ENCODE measurements at regions not wholly inside any gene's neighbourhood (a gene's known extent, or its start where the extent isn't known, plus 50 kb on each side); places are given as distances from the start of the nearest gene placed in this dataset.
A peak's percentile ranks its signal among the peaks of the same experiment; 100 is the strongest.

DNA sequence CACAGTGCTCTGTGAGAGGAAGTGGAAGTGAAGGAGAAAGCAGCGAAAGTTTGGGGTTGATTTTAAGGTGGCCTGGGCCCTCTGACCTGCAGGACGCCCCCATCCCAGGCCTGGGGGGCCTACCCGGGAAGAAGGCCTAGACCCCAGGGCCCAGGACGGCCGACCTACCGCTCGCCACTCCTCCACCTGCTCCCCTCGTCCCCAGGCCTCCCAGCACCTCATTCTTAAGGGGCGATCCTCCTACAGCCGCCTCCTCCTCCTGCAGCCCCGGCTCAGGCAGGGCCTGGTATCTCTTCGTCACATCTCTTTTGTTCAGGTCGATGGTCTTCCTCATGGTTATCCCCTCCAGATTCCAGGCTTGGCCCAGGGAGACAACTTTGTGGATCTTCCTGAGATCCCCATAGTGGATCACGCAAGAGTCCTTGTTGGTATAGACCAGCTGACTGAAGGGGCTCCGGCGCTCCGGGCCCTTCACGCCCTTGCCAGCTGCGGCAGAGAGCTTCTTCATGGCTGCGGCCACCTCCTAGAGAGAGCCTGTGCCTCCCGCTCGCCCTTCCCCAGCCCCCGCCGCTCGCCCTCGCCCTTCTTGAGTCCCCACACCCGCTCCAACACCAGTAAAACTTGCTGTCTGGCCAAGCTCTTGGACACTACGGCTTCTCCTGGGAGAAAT, 117.5 kb downstream of the OR13A1 start:
- DNase-seq (ENCODE audit: low spot score): no peak

DNA sequence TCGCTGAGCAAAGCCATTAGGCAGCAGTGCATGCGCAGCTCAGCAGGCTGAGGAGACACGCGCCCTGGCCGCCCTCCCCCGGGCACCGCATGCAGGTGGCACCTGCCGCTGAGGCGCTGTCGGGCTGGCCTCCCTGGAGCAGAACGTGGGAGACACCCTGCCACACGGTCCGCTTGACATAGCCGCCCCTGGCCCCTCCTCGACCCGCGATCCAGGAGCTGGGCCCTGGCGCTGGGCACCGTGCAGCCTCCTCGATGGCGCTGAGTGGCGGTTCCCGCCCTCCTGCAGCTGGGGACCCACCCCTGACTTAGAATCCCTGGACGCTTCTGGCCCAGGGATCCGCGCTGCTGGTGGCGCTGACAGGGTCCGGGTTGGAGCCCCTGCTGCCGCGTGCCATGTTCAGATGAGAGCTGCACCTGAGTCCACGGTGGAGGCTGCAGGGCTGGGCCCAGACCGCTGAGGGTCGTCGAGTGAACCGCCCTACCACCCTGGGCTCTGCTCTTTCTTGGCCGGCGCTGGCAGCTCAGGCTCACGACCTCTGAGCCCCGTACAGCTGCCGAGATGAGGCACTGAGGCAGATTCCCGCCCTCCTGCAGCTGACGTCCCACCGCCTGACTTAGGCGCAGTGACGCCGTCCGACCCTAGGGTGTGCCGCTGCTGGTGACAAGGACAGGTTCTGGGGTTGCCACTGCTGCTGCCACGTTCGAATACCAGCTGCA, 116.8 kb downstream of the OR13A1 start:
- no peak for DNase-seq (ENCODE audit: low spot score)

DNA sequence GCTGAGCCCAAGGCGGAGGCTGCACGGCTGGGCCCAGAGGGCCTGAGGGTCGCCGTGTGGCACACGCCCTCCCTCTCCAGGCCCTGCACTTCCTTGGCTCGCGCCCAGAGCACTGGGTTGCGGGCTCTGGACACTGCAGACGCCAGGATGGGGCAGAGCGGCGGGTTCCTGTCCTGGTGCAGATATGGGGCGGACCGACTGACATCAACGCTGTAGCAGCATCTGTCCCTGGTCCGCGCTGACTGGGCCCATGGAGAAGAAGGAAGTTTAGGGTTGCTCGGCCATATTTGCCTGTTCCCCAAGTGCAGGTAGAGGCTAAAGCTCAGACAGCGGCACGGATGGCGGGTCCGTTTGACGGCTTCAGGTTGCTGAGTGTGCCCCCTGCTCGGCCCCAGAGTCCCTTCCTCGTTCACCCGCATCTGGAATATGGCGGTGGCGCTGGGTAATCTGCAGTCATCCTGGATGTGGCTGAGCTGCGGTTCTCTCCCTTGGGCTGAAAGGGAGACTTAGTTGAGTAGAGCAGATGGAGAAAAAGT, 116.1 kb downstream of the OR13A1 start:
- DNase-seq (ENCODE audit: low spot score): no peak

DNA sequence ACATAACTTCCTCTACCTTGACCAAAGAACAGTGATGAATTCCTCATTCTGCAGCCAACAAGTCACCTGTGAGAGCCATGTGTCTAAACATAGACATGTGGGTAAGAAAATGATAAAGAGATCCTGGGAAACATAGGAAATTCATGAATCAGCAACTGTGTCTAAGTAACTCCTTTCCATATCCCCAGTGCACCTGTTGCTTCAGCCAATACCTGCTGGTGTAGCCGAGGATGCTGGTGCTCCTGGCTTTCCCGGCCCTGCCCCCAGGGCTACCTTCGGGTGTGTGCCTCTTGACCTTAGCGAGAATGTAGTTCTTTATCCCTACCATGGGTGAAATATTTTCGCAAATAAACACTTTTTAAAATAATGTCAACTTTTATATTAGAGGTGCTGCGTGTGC, 114.1 kb downstream of the OR13A1 start:
- DNase-seq (ENCODE audit: low spot score): no peak

DNA sequence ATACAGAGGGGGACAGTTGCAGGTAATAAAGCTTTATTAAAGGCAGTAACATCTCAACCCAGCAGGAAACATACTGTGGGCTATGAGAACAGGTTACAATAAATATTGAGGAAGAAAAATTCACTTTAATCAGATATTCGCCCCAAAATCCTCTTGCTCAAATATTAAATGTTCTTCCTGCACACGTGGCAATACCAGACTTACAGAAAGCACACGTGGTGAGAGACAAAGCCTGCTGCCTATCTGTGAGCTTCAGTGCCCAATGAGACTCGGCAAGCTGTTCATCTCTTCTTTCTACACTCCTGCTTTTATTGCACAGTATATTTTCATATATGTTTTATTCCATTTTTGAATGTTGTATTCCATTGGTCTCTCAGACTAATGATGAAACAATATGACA, 113.2 kb downstream of the OR13A1 start:
- DNase-seq (ENCODE audit: low spot score): no peak

DNA sequence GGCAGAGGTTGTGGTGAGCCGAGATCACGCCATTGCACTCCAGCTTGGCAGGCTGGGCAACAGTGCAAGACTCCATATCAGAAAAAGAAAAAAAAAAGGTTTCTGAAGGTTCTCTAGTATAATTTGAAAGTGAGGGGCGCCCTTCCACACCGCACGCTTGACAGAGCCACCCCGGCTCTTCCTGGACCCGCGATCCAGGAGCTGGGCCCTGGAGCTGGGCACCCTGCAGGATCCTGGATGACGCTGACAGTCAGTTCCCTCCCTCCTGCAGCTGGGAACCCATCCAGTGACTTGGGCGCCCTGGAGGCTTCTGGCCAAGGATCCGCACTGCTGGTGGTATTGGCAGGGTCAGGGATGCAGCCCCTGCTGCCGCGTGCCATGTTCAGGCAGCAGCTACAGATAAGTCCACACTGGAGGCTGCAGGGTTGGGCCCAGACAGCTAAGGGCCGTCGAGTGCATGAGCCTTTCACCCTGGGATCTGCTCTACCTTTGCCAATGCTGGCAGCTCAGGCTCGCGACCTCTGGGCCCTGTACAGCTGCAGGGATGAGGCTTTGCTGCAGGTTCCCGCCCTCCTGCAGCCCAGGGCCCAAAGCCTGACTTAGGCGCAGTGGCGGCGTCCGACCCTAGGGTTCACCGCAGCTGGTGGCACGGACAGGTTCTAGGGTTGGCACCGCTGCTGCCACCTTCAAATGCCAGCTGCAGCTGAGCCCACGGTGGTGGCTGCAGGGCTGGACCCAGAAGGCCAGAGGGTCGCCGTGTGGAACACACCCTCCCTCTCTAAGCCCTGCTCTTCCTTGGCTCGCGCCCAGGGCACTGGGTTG, 110.2 kb downstream of the OR13A1 start:
- no peak for DNase-seq (ENCODE audit: low spot score)

DNA sequence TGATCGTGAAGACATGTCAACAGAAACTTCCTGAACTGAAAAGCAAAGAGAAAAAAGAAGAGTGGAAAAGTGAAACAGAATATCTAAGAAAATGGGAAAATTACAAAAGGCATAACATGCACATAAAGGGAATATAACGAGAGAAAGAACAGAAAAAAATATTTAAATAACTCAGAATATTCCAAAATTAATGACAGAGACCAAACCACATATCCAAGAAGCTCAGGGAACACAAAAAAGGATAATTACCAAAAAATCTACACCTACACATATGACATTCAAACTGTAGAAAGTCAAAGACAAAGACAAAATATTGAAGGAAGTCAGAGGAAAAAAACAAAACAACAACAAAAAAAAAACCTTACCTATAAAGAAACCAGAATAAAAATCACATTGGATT, 105.5 kb downstream of the OR13A1 start:
- DNase-seq (ENCODE audit: low spot score): no peak

DNA sequence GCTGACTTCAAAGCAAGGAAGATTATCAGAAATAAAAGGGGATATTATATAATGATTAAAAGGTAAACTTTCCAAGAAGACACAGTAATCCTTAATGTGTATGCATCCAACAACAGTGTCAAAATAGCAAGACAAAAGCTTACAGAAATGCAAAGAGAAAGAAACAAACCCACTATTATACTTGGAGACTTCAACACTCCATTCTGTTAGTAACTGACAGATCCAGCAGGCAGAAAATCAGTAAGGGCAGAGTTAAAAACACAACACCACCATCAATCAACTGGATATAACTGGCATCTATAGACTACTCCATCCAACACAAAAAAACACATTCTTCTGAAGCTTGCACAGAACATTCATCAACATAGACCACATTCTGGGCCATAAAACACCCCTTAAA, 103.8 kb downstream of the OR13A1 start:
- DNase-seq (ENCODE audit: low spot score): no peak

DNA sequence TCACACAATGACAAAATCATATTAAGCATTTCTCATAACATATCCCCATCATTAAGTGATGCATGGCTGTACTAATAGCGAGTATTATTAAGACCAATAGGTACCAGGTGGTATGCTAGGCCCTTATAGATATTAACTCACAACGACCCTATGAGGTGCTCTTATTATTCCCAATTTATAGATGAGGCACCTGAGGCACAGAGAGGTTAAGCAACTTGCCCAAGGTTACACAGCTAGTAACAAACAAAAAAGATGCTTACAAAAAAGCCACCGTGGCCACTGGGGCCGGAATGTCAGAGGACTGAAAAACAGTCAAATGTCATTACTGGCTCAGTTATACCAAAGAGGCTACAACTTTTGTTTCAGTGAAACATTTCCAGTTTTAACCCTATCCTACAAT, 96.0 kb downstream of the OR13A1 start:
- no peak for DNase-seq (ENCODE audit: low spot score)

DNA sequence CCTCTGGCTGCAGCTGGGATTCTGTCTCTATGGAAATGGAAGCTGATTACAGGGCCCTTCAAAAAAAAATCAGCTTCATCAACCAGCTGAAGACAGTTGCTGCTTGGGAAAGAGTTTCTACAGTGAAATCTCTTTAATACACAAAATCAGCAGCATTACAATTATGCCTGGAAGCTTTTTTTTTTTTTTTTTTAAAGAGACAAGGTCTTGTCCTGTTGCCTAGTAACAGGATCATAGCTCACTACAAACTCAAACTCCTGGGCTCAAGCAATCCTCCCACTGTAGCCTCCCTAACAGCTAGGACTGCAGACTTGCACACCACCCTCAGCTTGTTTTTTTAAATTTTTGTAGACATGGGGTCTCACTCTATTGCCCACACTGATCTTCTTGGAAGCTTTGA, 94.5 kb downstream of the OR13A1 start:
- DNase-seq (ENCODE audit: low spot score): no peak

DNA sequence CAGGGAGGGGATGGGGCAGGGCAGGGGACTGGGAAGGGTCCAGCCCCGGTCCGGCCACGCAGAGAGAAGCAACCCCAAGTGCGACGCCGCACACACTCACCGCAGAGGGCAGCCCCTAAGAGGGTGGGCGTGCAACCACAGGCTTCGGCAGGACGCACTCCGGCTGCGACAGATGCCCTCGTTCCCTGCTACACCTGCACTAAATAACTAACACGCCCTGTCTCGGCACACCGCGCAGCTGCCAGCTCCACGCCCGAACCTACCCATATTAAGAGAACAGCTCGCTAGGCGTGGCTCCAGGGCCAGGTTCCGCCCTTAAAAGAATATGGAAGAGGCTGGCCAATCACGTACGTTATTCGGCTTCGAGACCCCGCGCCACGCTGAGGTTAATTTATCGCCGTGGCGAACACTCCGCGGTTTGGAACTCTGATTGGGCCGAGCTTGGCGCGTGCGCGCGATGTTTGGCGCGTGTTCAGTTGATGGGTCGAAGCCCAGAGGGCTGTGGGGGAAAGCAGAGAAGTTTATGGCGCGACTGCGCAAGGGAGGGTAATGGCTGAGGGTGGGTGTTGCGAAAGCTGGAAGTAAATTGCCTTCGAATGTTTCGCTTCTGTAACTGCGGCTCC, 91.1 kb downstream of the OR13A1 start:
- DNase-seq (ENCODE audit: low spot score): no peak

DNA sequence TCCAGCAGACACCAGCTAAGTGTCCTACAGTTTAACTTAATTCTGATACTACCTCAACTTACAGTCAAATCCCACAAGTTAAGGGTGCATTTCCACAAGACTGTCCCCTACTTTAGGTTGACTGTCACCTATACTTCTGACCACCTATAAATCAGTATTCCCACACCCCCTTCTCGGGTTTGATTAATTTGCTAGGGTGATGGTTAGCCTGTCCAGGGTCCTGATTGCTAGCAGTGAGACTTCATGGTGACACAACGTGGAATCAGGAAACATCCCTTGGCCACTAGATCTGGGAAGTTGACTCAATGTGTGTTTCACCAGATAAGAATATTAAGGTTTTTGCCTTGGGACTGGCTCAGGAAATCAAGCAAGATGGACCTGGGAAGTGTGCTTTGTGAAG, 88.4 kb downstream of the OR13A1 start:
- no peak for DNase-seq (ENCODE audit: low spot score)

DNA sequence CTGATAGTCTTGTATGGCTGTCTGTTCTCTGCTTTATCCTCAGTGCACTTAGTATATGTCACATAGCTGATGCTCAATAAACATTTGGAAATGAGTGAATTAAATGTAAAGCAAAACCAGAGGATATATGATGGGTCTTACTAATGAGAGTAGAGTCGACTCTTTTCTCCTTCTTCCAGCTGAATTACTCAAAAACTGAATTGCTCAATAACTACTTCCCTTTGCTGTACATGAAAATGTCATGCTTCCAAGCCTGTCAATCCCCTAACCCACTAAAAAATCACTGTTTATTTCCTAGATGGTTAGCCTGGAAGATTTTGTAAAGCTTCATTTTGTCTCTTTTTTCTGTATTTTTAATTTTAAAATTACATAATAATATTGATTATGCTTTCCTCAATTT, 88.0 kb downstream of the OR13A1 start:
- DNase-seq (ENCODE audit: low spot score): no peak

DNA sequence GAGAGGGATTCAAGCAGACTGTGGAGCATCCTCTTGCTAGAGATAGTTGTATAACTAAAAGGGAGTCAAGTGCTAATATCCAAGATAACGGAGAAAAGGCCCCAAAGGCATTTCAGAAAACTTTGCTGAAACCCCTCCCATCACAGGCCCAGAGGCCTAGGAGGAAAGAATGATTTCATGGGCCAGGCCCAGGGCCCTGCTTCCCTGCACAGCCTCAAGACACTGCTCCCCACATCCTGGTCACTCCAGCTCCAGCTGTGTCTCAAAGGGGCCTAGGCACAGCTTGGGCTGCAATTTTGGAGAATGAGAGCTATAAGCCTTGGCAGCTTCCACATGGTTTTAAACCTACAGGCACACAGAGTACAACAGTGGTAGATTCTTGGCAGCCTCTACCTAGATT, 85.6 kb downstream of the OR13A1 start:
- DNase-seq (ENCODE audit: low spot score): no peak

DNA sequence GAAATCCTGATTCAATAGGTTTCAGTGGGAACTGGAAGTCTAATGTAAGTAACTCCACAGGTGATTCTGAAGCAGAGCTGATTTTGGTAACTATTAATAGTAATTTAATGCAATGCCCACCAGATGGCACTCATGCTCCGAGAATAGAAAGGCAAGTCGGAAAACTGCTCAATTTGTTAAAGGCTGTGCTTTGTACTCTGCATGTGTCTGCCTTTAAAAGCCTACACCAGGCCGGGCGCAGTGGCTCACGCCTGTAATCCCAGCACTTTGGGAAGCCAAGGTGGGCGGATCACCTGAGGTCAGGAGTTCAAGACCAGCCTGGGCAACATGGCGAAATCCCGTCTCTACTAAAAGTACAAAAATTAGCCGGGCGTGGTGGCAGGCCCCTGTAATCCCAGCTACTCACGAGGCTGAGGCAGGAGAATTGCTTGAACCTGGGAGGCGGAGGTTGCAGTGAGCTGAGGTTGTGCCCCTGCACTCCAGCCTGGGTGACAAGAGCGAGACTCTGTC, 80.1 kb downstream of the OR13A1 start:
- DNase-seq (ENCODE audit: low spot score): peak; percentile 68

DNA sequence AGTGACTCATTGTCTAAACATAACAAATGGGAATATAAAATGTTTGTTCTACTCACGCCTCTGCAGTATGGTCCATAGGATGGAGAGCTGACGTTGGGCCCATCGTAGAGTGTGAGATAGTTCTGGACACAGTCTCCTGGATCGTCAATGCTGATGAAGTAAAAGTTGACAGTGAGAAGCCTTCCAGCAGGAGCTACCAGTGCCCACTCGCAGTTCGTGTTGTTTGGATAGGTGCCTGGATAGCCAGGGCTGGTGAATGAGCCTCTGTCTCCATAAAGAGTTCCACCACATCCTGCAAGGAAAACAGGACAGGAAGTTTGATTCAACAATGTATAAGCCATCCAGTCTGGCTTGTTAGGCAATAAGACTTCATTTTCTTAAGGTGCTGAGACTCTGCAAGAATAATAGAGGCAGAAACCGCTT, 79.6 kb downstream of the OR13A1 start:
- DNase-seq (ENCODE audit: low spot score): no peak

DNA sequence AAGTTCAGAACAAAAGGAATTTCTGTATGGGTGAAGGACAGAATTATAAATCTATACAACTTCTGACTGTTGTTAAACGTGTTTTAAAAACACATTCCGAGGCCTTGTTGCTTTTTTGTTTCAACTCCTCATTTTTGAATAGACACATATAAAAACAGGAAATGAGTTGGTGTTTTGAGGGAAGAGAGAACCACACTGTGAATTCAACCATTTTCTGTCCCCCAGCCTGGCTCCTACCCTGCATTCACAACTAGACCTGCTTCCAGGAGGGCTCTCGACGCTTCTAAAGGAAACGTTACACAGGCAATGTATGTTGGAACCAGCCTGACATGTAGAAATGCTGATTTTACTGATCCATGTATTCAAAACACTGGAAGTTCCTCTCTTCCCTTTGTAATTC, 76.5 kb downstream of the OR13A1 start:
- DNase-seq (ENCODE audit: low spot score): no peak

DNA sequence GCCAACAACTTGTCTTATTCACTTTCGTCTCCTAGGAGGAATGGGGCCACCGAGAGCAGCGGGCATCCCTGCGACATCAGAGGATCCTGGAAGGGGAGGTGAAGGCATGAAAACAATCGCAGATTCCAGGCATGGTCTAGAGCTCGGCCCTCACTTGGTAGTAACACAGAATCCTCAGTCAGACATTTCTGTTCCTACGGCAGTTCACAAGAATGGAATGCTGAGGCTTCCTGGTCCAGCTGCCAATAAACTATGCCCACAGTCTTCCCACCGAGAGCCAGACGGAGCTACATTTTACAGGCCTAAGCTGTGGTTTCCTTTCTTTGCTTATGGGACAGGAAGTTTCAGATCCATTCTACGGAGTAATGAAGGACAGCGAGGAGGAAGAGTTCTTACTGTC, 75.8 kb downstream of the OR13A1 start:
- DNase-seq (ENCODE audit: low spot score): no peak

DNA sequence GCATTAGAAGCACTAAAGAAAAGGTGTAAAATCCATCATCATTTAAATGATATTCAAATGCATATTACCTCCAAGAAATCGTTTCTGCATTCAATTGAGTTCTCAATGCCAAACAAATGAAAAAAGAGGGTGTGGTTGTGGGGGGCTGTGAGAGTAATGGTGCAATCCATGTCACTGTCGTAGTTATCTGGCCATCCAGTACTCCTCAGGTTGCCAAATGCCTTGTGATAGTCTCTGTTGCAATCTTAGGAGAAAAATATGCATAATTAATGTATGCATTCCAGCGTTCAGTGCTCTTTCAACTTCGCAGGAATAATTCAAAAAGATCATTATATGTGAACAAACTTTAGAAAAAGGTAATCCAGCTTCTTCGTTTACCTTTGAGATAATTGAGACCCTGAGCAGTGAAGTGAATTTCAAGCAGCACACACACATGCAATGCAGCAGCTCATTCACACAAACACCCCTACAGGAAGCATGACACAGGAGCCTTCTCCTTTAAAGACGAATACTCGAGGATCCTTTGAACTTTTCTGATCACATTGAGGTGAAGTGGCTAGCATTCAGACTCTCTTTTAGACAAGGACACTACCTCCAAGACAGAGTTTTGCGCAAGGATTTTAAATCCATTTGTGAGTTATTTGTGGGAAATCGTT, 73.4 kb downstream of the OR13A1 start:
- no peak for DNase-seq (ENCODE audit: low spot score)

DNA sequence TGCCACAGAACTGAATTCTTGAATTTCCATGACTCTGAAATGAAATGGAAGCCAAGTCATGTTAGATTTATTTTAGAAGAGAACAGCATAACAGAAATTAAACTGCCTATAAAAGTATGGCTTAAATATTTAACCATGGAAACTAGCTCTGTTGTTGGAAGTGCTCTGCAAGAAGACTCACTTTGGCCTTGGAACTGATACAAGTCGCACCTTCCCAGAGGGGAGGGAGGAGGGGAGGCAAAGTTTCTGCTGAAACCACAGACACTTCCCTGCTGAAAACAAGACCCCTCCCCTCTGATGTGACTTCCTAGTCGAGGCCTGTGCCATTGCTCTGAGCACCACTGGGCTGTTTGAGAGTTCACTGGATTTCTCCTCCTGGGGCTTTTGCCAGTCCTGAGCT, 72.1 kb downstream of the OR13A1 start:
- no peak for DNase-seq (ENCODE audit: low spot score)

DNA sequence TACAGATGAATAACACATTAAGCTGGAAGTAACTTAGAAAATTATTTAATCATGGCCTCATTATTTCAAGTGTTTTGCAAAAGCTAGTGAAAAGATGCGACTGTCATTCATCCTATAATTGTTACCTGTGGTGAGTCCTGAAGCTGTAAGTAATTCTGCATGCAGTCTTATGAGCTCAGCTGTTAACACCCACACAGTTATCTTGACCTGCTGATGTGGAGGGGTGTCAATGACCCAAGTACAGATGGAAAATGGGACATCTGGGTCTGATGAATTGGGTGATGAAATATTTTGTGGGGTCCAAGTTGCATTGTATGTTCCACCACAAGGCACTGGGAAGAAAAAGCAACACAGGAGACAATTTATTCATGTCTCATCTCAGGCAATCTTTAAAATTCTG, 68.9 kb downstream of the OR13A1 start:
- DNase-seq (ENCODE audit: low spot score): no peak

All from mucosa of gallbladder (tissue), 1 donor.